Upper lobe of right lung (tissue), 1 donor: ENCODE measurements at regions not wholly inside any gene's neighbourhood (a gene's known extent, or its start where the extent isn't known, plus 50 kb on each side); places are given as distances from the start of the nearest gene placed in this dataset.
"Not testable (repeated sequence)": the region's sequence is repeated elsewhere in the genome, so short reads cannot be mapped to it uniquely, and the experiment has no call there.

Source experiments
- ATAC-seq: fragments of 200-7000 bp; cut with Tn5 transposase; one replicate; pipeline ENCODE4 v1.9.1; 2020; ENCODE audit warnings: mild to moderate bottlenecking, moderate library complexity
- DNase-seq: peaks from one replicate; pipeline ENCODE4 v3.0.0-alpha.2; 2020
- H3K27ac ChIP-seq: fragments of 200-600 bp; one replicate; pipeline ENCODE4 v1.8.0; 2022
- H3K27me3 ChIP-seq: fragments of 200-600 bp; one replicate; pipeline ENCODE4 v1.8.0; 2022; ENCODE audit warnings: mild to moderate bottlenecking
- H3K36me3 ChIP-seq: fragments of 200-600 bp; one replicate; pipeline ENCODE4 v1.8.0; 2022
- H3K4me1 ChIP-seq: fragments of 200-600 bp; one replicate; pipeline ENCODE4 v1.8.0; 2022
- H3K4me3 ChIP-seq: fragments of 200-600 bp; one replicate; pipeline ENCODE4 v1.8.0; 2022; ENCODE audit warnings: mild to moderate bottlenecking
- H3K9me3 ChIP-seq: fragments of 200-600 bp; one replicate; pipeline ENCODE4 v1.8.0; 2022
- CTCF ChIP-seq: fragments of 200-600 bp; IDR thresholded peaks from one replicate; pipeline ENCODE4 v1.8.0; 2022; ENCODE audit warnings: antibody characterized with exemption
- intact Hi-C: fragments of 100-400 bp; cut with DNase I; formaldehyde crosslinking; loops from one replicate; pipeline ENCODE4 v1.11.0; 2022
- donor health status: DM: no; HTN: yes; CAD: no; lungs with severe emphysema.

DNA sequence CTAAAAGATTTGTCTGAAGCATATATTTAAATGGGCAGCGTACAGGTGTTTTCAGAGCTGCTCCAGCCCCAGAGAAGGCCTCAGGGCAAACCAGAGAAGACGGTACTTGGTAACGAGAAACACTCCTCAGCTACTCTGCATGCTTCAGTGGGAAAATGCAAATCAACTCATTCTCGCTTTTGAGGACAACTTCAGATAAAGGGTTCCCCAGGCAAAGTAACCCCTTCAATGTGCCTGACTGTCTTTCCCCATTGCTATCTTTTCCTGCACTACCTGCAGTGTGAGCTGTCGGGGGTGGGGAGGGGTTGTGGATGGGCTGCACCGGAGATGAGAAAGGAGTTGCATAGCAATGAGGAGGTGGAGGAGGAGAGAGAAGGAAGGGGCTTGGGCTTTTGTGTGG, 339.7 kb upstream of the CLINT1 start:
- Histone ChIP-seq H3K27me3 (peaks cover 6% of the 10 kb centered on the region), H3K4me1 (no peaks in the 10 kb centered on the region), H3K4me3 (no peak overlapping the region), H3K27ac (no peak overlapping the region), H3K9me3 (no peaks in the 10 kb centered on the region), H3K36me3 (no peaks in the 10 kb centered on the region)
- intact Hi-C loops: no loop called here
- TF ChIP-seq CTCF: no peak
- ATAC-seq (no peak), DNase-seq (no peak)

- H3K4me3 ChIP-seq: no peak overlapping the region
- ATAC-seq (no peak), DNase-seq (no peak)
- no peak overlapping the region for H3K27ac ChIP-seq
- intact Hi-C loops: no loop called here
- no peak for TF ChIP-seq CTCF
- no peaks in the 10 kb centered on the region for H3K36me3 ChIP-seq
- H3K4me1 ChIP-seq: no peaks in the 10 kb centered on the region
- no peaks in the 10 kb centered on the region for H3K9me3 ChIP-seq
- peaks cover 6% of the 10 kb centered on the region for H3K27me3 ChIP-seq
Measured at GRCh38 chr5:158195416-158196210, 336.7 kb upstream of the CLINT1 start.

DNA sequence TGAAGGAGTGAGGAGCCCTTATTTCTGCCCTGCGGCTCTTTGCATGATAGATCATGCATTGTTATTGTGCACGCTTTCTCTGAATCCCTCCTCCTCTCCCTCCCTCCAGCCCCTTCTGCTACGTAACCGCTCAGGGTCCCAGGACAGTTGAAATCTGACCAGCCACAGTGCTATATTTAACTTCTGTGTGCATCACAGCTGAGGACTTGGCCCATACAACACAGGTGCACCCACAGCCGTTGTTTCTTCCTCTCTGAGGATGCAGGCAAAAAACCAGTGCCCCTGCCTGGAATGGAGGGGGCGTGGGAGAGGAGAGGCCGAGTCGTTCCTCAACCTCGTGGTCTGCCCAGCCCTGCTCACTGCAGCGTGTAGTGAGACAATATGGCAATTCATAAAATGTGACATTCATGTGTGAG, 335.6 kb upstream of the CLINT1 start:
- no peaks in the 10 kb centered on the region for H3K36me3 ChIP-seq
- DNase-seq (no peak), ATAC-seq (no peak)
- H3K4me1 ChIP-seq: no peaks in the 10 kb centered on the region
- no peak overlapping the region for H3K27ac ChIP-seq
- TF ChIP-seq CTCF: no peak
- H3K9me3 ChIP-seq: no peaks in the 10 kb centered on the region
- peaks cover 6% of the 10 kb centered on the region for H3K27me3 ChIP-seq
- intact Hi-C loops: no loop called here
- no peak overlapping the region for H3K4me3 ChIP-seq

GRCh38 chr5:158193395-158193794, 334.4 kb upstream of the CLINT1 start:
- H3K9me3 ChIP-seq, H3K27me3 ChIP-seq, DNase-seq, H3K4me1 ChIP-seq, ATAC-seq, H3K36me3 ChIP-seq, H3K27ac ChIP-seq, H3K4me3 ChIP-seq, intact Hi-C loops: not testable (repeated sequence)

DNA sequence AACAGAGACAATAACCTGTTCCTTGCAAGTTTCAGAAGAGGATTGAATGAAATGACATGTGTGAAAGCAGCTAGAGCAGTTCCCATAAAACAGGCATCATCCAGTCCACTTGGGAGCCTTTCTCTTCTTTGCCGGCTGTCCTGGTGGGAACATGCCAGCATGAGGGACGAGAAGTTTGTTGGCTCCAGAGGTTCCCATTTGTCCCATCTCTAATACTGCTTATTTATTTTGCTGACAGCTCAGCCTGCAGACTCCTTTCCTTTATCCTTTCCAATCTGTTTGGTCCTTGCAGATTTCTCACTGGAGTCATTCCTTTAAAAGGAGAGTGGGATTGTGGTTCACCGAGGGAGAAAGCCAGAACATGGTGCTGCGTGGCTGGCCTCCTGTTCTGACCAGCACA, 321.5 kb upstream of the CLINT1 start:
- no peak for ATAC-seq
- intact Hi-C loops: no loop called here
- H3K4me1 ChIP-seq: peaks cover 4% of the 10 kb centered on the region
- H3K27ac ChIP-seq: no peak overlapping the region
- no peak for TF ChIP-seq CTCF
- no peak overlapping the region for H3K4me3 ChIP-seq
- no peak for DNase-seq
- no peaks in the 10 kb centered on the region for H3K9me3 ChIP-seq
- no peaks in the 10 kb centered on the region for H3K36me3 ChIP-seq
- H3K27me3 ChIP-seq: no peaks in the 10 kb centered on the region

- no peaks in the 10 kb centered on the region for H3K36me3 ChIP-seq
- H3K9me3 ChIP-seq: no peaks in the 10 kb centered on the region
- intact Hi-C loops: loop anchor here (10.0 kb wide), 2 partner anchors 506 to 926 kb away; no protein-coding TSS in a partner anchor
- no peak overlapping the region for H3K27ac ChIP-seq
- peaks cover 4% of the 10 kb centered on the region for H3K4me1 ChIP-seq
- no peak for TF ChIP-seq CTCF
- no peaks in the 10 kb centered on the region for H3K27me3 ChIP-seq
- DNase-seq (no peak), ATAC-seq (no peak)
- H3K4me3 ChIP-seq: no peak overlapping the region
Measured at GRCh38 chr5:158179271-158179670, 320.3 kb upstream of the CLINT1 start.
